ENCODE measurements at regions not wholly inside any gene's neighbourhood (a gene's known extent, or its start where the extent isn't known, plus 50 kb on each side); places are given as distances from the start of the nearest gene placed in this dataset.

DNA sequence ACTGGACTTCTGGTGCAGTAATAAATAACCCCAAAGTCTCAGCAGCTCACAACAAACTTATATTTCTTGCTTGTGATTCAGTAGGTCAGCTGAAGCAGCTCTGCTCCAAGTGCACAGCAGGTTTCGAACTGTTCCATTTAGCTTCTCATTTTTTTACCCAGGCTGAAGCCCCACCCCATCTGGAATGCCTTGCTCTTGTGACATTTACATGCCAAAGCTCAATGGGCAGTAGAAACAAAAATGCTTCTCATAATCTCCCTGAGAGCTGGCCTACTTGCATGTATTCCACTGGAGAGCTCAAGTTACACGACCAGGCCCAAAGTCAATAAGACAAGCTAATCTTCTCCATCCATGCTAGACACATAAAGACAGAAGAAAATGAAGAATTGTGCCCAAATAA is 165.2 kb downstream of the HAO1 start:
- no peak for TF ChIP-seq BHLHE40 (IDR thresholded peaks at IDR 0.05; ENCODE audit: low read depth, low read length)
- TF ChIP-seq, protein P1, sequence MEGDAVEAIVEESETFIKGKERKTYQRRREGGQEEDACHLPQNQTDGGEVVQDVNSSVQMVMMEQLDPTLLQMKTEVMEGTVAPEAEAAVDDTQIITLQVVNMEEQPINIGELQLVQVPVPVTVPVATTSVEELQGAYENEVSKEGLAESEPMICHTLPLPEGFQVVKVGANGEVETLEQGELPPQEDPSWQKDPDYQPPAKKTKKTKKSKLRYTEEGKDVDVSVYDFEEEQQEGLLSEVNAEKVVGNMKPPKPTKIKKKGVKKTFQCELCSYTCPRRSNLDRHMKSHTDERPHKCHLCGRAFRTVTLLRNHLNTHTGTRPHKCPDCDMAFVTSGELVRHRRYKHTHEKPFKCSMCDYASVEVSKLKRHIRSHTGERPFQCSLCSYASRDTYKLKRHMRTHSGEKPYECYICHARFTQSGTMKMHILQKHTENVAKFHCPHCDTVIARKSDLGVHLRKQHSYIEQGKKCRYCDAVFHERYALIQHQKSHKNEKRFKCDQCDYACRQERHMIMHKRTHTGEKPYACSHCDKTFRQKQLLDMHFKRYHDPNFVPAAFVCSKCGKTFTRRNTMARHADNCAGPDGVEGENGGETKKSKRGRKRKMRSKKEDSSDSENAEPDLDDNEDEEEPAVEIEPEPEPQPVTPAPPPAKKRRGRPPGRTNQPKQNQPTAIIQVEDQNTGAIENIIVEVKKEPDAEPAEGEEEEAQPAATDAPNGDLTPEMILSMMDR (IDR thresholded peaks at IDR 0.05) = no peak

All from A549 (cell line).